Testis (tissue), 2 donors: ENCODE measurements at regions not wholly inside any gene's neighbourhood (a gene's known extent, or its start where the extent isn't known, plus 50 kb on each side); places are given as distances from the start of the nearest gene placed in this dataset.

Source experiments
- DNase-seq: peaks from one replicate; pipeline ENCODE4 v3.0.0-alpha.2; 2019
- H3K27ac ChIP-seq, 2 donors: fragments of 200-600 bp; sonication (generic); one replicate each; pipeline ENCODE4 v1.5.1; 2019
- H3K27me3 ChIP-seq: fragments of 200-600 bp; sonication (generic); one replicate; pipeline ENCODE4 v1.5.1; 2019
- H3K36me3 ChIP-seq: fragments of 200-600 bp; sonication (generic); one replicate; pipeline ENCODE4 v1.5.1; 2017; ENCODE audit warnings: low read depth; ENCODE audit errors: missing control alignments
- H3K4me1 ChIP-seq: fragments of 200-600 bp; sonication (generic); one replicate; pipeline ENCODE4 v1.5.1; 2019
- H3K4me3 ChIP-seq, 2 donors: fragments of 200-600 bp; sonication (generic); one replicate each; pipeline ENCODE4 v1.5.1; 2017 to 2019
- H3K9me3 ChIP-seq: fragments of 200-600 bp; sonication (generic); one replicate; pipeline ENCODE4 v1.5.1; 2017
- POLR2A ChIP-seq: fragments of 450-650 bp; IDR thresholded peaks from one replicate; pipeline ENCODE4 v1.6.1; 2017; ENCODE audit warnings: antibody characterized with exemption, mild to moderate bottlenecking, moderate library complexity
- WGBS, 2 donors: methylation state at CpG; one replicate each; pipeline ENCODE4 v1.1.5; 2018; 5-methylcytosine and 5-hydroxymethylcytosine counted together
- intact Hi-C: fragments of 100-400 bp; cut with DNase I; formaldehyde crosslinking; loops from one replicate; pipeline ENCODE4 v1.15.1; 2023; ENCODE audit warnings: low total_unique reads
- TF ChIP-seq, protein P1 (sequence below), 3 experiments: fragments of 450-650 bp in 2 of 3; fragments of 200-600 bp in 1 of 3; sonication (generic) in 1 of 3; IDR thresholded peaks; one replicate each; pipeline ENCODE4 v1.5.1; 2016 to 2019; ENCODE audit warnings: antibody characterized with exemption in 3 of 3, mild to moderate bottlenecking in 2 of 3, moderate library complexity in 1 of 3

DNA sequence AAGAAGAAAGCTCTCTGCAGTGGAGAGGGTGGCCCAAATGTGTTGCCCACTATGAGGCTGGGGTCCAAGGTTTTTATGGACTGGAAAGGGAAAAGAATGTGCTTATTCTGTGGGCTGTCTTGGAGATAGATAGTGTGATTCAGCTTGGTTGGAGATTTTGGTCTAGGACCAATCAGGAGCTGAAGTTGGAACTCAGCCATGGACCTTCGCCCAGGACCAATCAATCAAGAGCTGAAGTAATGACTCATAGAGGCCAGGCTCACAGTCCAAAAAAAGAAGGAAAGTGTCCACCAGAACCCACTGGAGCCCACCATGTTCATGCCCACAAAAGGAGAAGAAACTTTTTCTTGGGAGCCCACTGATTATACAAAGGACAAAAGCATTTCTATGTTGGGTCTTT is 369.5 kb downstream of the UBE2NL start:
- Histone ChIP-seq H3K4me3 (no peak overlapping the region), H3K36me3 (no peaks in the 10 kb centered on the region), H3K9me3 (no peaks in the 10 kb centered on the region), H3K27ac (no peak overlapping the region), H3K4me1 (no peaks in the 10 kb centered on the region), H3K27me3 (no peaks in the 10 kb centered on the region)
- DNase-seq = no peak
- 79% methylated on average over 1 of the region's 1 CpG; no CpG with 5 or more reads in 1 of the 2 donors for WGBS, 2 donors
- no peak for TF ChIP-seq POLR2A
- TF ChIP-seq, protein P1, sequence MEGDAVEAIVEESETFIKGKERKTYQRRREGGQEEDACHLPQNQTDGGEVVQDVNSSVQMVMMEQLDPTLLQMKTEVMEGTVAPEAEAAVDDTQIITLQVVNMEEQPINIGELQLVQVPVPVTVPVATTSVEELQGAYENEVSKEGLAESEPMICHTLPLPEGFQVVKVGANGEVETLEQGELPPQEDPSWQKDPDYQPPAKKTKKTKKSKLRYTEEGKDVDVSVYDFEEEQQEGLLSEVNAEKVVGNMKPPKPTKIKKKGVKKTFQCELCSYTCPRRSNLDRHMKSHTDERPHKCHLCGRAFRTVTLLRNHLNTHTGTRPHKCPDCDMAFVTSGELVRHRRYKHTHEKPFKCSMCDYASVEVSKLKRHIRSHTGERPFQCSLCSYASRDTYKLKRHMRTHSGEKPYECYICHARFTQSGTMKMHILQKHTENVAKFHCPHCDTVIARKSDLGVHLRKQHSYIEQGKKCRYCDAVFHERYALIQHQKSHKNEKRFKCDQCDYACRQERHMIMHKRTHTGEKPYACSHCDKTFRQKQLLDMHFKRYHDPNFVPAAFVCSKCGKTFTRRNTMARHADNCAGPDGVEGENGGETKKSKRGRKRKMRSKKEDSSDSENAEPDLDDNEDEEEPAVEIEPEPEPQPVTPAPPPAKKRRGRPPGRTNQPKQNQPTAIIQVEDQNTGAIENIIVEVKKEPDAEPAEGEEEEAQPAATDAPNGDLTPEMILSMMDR (IDR thresholded peaks at IDR 0.05) = no peak
- intact Hi-C loops = no loop called here

DNA sequence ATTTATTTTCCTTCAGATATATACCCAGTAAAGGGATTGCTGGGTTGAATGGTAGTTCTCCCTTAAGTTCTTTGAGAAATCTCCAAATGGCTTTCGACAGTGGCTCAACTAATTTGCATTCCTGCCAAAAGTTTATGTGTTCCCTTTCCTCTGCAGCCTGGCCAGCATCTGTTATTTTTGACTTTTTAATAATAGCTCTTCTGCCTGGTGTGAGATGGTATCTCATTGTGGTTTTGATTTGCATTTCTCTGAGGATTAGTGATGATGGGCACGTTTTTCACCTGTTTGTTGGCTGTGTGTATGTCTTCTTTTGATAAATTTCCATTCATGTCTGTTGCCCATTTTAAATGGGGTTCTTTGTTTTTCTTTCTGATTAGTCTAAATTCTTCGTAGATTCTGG is 375.2 kb downstream of the UBE2NL start:
- H3K27me3 ChIP-seq = no peaks in the 10 kb centered on the region
- H3K4me3 ChIP-seq = no peak overlapping the region
- no peak for DNase-seq
- no peaks in the 10 kb centered on the region for H3K4me1 ChIP-seq
- intact Hi-C loops = no loop called here
- no peak overlapping the region for H3K27ac ChIP-seq
- 67 to 69% methylated on average over 3 of the region's 3 CpGs for WGBS, 2 donors
- TF ChIP-seq, protein P1 (IDR thresholded peaks at IDR 0.05) = no peak
- TF ChIP-seq POLR2A = no peak
- no peaks in the 10 kb centered on the region for H3K9me3 ChIP-seq
- no peaks in the 10 kb centered on the region for H3K36me3 ChIP-seq

DNA sequence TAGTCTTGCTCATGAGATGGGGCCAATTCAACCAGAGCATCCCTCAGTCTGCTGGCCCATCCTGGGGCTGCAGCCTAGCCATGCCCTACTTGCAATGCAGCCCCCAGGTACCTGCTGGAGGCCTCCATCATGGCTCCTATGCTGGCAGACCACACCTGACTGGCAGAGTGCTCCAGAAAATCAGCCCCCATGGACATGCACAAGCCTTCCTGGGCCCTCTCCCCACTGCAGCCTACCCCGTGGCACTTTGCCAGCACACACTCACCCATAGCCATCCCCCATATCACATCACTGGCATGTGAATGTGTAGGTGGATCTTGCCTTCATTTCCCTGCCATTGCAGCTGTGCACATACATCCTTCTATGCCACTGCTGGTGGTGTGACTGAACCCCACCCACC is 381.8 kb downstream of the UBE2NL start:
- Histone ChIP-seq H3K4me3 (no peak overlapping the region), H3K9me3 (no peaks in the 10 kb centered on the region), H3K27ac (no peak overlapping the region), H3K36me3 (no peaks in the 10 kb centered on the region), H3K27me3 (no peaks in the 10 kb centered on the region), H3K4me1 (no peaks in the 10 kb centered on the region)
- intact Hi-C loops = no loop called here
- no peak for DNase-seq
- TF ChIP-seq POLR2A = no peak
- TF ChIP-seq, protein P1 (IDR thresholded peaks at IDR 0.05) = no peak
- WGBS, 2 donors = 80% methylated on average over 1 of the region's 1 CpG; no CpG with 5 or more reads in 1 of the 2 donors

DNA sequence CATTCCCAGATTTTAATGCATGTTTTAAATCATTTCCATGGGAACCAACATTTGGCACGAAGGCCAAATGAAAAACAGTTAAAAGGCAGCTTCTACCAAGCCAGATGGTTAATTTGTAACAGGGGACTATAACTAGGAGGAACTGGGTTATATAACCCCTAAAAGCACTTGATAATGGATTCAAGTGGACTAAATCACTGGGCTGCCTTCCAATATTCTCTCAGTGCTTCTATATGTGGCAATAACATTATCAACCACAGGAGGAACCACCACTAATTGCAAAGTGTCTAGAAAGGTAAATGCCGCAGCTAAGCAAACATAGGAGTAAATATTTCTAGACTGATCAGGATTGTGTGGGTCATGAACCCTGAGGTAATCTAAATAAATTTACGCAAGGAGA is 391.5 kb downstream of the UBE2NL start:
- Histone ChIP-seq H3K4me3 (no peak overlapping the region), H3K9me3 (no peaks in the 10 kb centered on the region), H3K36me3 (no peaks in the 10 kb centered on the region), H3K4me1 (no peaks in the 10 kb centered on the region), H3K27ac (no peak overlapping the region), H3K27me3 (no peaks in the 10 kb centered on the region)
- intact Hi-C loops = no loop called here
- TF ChIP-seq, protein P1 (IDR thresholded peaks at IDR 0.05) = no peak
- no peak for TF ChIP-seq POLR2A
- WGBS, 2 donors = 34 to 37% methylated on average over 3 of the region's 3 CpGs
- DNase-seq = no peak

DNA sequence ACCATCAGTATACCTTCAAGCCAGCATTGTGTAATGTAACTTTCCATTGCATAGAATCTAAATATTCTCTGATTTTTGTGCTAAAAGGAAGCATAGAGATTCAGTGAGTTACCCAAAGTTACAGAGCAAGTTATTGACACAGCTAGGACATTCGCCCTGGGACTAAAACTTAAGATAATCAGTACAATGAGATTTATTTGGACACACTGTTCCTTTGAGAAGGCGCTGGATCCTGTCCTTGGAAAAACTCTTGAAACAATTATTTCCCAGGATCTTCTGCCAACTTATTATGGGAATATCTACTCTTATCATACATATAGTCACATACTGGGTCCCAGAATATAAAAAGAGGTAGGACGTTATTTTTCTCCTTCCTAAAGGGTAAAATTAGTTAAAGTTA is 392.0 kb downstream of the UBE2NL start:
- intact Hi-C loops = no loop called here
- Histone ChIP-seq H3K4me1 (no peaks in the 10 kb centered on the region), H3K27me3 (no peaks in the 10 kb centered on the region), H3K4me3 (no peak overlapping the region), H3K27ac (no peak overlapping the region), H3K36me3 (no peaks in the 10 kb centered on the region), H3K9me3 (no peaks in the 10 kb centered on the region)
- no peak for DNase-seq
- TF ChIP-seq, protein P1 (IDR thresholded peaks at IDR 0.05) = no peak
- TF ChIP-seq POLR2A = no peak
- 30 to 36% methylated on average over 3 of the region's 3 CpGs for WGBS, 2 donors
